Upper lobe of left lung (tissue), 4 donors: ENCODE measurements at regions not wholly inside any gene's neighbourhood (a gene's known extent, or its start where the extent isn't known, plus 50 kb on each side); places are given as distances from the start of the nearest gene placed in this dataset.

Source experiments
- POLR2A ChIP-seq, 4 donors: fragments of 450-650 bp; IDR thresholded peaks; one replicate each; pipeline ENCODE4 v1.5.1; 2016 to 2017; ENCODE audit warnings: antibody characterized with exemption in 4 of 4, mild to moderate bottlenecking in 2 of 4
- TF ChIP-seq, protein P1 (sequence below), 6 experiments: fragments of 450-650 bp in 4 of 6; fragments of 200-600 bp in 2 of 6; sonication (generic) in 2 of 6; IDR thresholded peaks; one replicate each; pipeline ENCODE4 v1.5.1; 2016 to 2019; ENCODE audit warnings: antibody characterized with exemption in 6 of 6

DNA sequence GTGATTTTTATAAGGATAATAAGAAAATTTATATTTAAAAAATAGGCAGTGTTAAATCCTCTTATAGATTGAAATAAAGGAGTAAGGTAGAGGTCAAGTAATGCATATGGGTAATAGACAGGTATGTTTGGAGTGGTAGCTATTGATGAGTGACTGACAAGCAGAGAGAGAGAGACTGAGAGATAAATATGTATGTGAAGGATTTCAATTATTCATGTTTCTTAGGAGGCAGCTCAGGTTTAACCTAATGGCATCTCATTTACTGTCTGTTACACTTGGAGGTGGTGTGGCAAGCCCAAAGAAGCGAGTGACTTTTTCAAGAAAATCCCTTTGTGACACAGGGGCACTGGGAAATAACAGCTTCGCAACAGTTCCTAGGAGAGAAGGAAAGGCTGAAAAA is 120.2 kb downstream of the KIF2B start:
- TF ChIP-seq, protein P1, sequence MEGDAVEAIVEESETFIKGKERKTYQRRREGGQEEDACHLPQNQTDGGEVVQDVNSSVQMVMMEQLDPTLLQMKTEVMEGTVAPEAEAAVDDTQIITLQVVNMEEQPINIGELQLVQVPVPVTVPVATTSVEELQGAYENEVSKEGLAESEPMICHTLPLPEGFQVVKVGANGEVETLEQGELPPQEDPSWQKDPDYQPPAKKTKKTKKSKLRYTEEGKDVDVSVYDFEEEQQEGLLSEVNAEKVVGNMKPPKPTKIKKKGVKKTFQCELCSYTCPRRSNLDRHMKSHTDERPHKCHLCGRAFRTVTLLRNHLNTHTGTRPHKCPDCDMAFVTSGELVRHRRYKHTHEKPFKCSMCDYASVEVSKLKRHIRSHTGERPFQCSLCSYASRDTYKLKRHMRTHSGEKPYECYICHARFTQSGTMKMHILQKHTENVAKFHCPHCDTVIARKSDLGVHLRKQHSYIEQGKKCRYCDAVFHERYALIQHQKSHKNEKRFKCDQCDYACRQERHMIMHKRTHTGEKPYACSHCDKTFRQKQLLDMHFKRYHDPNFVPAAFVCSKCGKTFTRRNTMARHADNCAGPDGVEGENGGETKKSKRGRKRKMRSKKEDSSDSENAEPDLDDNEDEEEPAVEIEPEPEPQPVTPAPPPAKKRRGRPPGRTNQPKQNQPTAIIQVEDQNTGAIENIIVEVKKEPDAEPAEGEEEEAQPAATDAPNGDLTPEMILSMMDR (IDR thresholded peaks at IDR 0.05): no peak
- TF ChIP-seq POLR2A (IDR thresholded peaks at IDR 0.05): no peak
